IMR-90 (cell line): ENCODE measurements at regions not wholly inside any gene's neighbourhood (a gene's known extent, or its start where the extent isn't known, plus 50 kb on each side); places are given as distances from the start of the nearest gene placed in this dataset.

Experiments used
- BHLHE40 ChIP-seq: fragments of 150-350 bp; IDR thresholded peaks from 2 replicates; pipeline ENCODE4 v1.6.1; 2016; ENCODE audit warnings: mild to moderate bottlenecking, low read depth, low read length
- CTCF ChIP-seq: conservative IDR thresholded peaks from 2 replicates; pipeline ENCODE4 v1.5.1; 2012; ENCODE audit warnings: mild to moderate bottlenecking, low read depth, low read length, improper control_type of control experiment
- ELK1 ChIP-seq: fragments of 150-350 bp; IDR thresholded peaks from 2 replicates; pipeline ENCODE4 v1.6.1; 2016; ENCODE audit warnings: low read depth, mild to moderate bottlenecking, low read length, moderate library complexity, borderline replicate concordance
- MXI1 ChIP-seq: IDR thresholded peaks from 2 replicates; pipeline ENCODE4 v1.6.1; 2012; ENCODE audit warnings: low read depth, mild to moderate bottlenecking, low read length, moderate library complexity, borderline replicate concordance
- NFE2L2 ChIP-seq: fragments of 150-350 bp; IDR thresholded peaks from 2 replicates; pipeline ENCODE4 v1.6.1; 2016; ENCODE audit warnings: low read depth, mild to moderate bottlenecking, low read length
- POLR2A ChIP-seq: IDR thresholded peaks from 2 replicates; pipeline ENCODE4 v1.6.1; 2012; ENCODE audit warnings: mild to moderate bottlenecking, low read depth, low read length
- USF2 ChIP-seq: fragments of 150-350 bp; IDR thresholded peaks from 2 replicates; pipeline ENCODE4 v1.6.1; 2017; ENCODE audit warnings: mild to moderate bottlenecking, antibody characterized with exemption, low read length, low read depth

GRCh38 chr7:25926009-25926408 lies 226.0 kb upstream of the NFE2L3 start:
- TF ChIP-seq CTCF (no peak), POLR2A (no peak), ELK1 (no peak), USF2 (no peak), NFE2L2 (no peak), BHLHE40 (no peak), MXI1 (no peak)
